RPMI8226 (cell line): ENCODE measurements at regions not wholly inside any gene's neighbourhood (a gene's known extent, or its start where the extent isn't known, plus 50 kb on each side); places are given as distances from the start of the nearest gene placed in this dataset.

Source experiments
- DNase-seq: peaks from one replicate; pipeline ENCODE4 v3.0.0-alpha.2; 2015

- DNase-seq = no peak
These were observed 653.4 kb downstream of the ANXA1 start for GRCh38 chr9:73805111-73805510.

GRCh38 chr9:73805853-73806458, 654.3 kb downstream of the ANXA1 start:
- no peak for DNase-seq

DNA sequence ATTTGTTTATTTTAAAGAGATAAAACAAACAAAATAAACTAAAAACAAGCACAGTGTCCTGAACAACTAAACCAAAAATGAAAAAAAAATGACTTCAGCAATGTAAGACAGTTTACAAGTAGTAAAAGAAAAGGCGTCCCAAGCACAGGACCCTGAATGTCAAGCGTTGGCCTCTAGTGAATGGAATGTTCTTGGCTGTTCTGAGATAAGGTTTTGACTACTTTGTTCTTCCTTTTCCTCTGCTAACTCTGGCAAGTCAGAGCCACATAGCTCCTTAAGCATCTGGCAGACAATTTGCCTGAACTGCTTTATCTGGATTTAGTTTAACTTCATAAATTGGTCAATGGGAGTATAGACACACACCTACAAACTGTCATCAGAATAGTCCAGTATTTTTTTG, 655.2 kb downstream of the ANXA1 start:
- no peak for DNase-seq

- DNase-seq = no peak
These were observed 656.3 kb downstream of the ANXA1 start for GRCh38 chr9:73807952-73808351.

- no peak for DNase-seq
These were observed 659.0 kb downstream of the ANXA1 start for GRCh38 chr9:73810585-73811215.

DNA sequence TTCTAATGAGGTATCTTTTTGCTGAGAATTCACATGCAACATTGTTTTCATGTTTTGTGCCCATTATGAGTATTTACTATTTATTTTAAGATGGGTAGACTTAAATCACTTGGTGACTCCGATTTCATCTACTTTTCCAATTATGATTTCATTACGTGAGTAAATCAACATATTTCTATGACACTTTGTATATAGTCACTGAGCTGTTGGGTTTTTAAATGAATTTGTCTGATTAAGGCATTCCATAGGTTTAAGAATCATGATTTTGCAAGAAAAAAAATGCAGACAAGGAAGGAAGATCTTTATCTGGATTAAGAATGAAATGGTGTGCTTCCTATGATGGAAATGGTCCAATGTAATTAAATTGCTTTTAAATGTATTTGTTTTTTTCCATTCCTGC, 661.9 kb downstream of the ANXA1 start:
- DNase-seq = no peak

DNA sequence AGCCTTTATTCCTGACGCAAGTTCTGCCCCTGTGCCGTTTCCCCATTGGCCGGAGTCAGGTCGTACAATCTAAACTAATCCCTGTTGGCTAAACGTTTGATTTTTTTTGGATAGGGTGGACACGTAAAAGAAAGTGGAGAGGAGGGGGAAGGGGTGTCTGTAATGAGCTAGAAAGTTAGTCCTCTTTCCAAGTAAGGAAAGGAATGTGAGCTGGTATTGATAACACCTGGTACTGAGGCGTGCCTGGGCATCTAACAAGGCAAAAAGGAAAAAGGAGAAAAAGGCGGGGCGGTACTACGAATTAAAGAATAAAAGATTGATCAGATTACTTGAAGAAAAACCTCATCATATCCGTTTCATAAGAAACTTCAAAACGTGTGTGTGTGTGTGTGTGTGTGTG, 665.2 kb downstream of the ANXA1 start:
- DNase-seq = no peak

DNA sequence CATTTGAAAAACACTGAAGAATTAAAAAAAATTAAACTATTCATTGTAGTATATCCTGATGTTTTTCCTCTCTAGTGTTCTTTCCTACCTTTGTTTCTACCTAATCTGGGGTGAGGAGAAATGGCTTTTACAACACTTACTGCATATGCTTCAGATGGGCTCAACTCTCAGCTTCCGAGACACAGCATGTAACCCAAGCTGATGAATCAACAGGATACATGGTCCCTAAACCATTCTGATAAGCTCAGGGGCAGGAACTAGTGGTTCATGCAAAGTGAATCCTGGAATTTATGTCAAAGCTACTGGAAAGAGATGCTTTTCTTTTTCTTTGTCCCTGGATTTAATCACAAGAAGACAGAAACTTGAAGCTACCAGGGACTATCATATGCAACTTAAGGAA, 672.5 kb upstream of the RORB start:
- no peak for DNase-seq

- DNase-seq = no peak
These were observed 658.3 kb upstream of the RORB start for GRCh38 chr9:73838871-73839270.

DNA sequence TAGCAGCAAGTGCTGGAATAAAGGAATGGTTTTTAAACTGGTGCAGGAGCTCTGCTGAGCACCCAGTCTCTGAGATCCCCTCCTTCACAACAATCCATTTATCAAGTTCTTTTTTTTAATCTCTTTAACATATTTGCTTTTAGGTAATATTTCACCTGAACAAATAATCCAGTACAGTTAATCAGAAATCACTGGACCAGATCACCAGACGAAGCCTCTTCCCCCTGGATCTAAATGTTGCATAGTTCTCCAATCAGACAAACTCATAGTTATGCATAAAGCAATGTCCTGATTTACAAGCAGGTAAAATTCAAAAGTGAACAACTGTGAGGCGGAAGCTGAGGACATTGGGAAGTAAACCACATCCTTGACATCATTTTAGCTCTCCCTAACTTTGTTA, 657.7 kb upstream of the RORB start:
- no peak for DNase-seq

- no peak for DNase-seq
These were observed 656.1 kb upstream of the RORB start for GRCh38 chr9:73841018-73841417.

GRCh38 chr9:73844135-73844534, 653.0 kb upstream of the RORB start:
- no peak for DNase-seq

DNA sequence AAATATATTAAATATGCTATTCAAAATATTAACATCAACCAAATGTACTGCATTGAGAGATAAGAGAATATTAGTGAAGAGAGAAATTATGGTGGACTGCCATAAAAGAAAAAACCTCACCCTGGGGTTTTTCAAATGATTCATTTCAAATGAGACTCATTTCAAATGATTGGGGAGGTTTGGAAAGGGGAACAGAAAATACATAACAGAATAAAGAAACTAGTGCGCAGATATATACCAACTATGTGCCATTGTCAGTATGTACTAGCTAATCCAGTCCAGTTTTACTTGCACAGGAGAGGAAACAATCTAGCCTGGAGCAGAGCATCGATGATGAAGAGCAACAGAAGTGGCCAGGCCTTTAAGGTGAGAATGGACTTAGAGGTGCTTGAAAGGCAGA, 651.6 kb upstream of the RORB start:
- no peak for DNase-seq

GRCh38 chr9:73845954-73846690, 651.0 kb upstream of the RORB start:
- no peak for DNase-seq

GRCh38 chr9:73847536-73847935, 649.6 kb upstream of the RORB start:
- no peak for DNase-seq

DNA sequence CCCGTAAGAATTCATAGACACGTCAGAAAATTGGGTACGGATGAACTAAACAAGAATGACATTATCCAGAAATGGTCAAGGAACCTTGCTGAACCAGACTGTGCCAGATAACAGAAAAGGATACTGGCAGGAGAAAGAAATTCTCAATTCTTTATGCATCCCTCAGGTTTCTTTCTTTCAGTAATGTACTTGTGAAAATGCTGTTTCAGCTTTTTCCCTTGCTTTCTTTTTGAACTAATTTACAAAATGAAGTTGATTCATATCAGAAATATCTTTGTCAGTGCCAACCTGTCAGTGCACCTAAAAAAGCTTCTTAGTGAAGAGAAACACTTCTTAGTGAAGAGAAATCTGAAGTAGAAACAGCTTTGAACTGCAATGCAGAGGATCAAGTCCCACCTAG, 643.6 kb upstream of the RORB start:
- DNase-seq = no peak

GRCh38 chr9:73855206-73855605, 641.9 kb upstream of the RORB start:
- DNase-seq = no peak

DNA sequence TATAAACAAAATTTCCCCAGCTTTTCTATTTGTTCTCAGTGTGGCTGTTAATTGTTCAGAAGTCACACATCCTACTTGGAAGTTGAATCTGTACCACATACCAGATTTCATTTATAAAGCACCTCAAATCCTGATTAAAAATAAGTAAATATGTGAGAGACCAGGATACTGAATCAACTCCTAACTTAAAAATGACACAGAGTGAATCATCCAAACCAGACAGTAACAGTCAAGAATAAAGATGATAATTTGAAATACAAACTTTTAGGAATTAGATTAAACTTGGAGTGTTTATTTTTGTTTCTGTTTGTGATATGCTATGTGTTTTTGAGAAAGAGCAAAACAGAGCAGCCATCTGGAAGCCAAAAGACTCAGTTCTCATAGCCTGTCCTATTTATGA, 633.2 kb upstream of the RORB start:
- no peak for DNase-seq

GRCh38 chr9:73866451-73866850, 630.7 kb upstream of the RORB start:
- no peak for DNase-seq

DNA sequence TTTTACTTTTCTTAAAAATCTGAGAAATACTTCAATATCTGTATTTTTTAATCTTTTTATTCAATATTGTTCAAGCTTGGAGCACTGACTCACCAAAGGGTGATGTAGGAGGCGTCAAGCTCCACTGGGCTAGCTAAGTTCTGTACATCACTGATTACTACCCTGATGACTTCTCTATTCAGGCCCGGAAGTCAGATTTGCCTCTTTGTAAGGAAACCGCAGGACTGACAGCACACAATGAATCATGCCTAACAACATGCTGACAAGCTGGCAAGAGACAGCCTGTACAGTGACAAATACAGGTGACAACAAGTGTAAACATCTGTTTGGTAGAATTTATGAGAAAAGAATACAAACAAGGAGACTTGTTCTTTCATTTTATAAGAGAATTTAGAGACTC, 627.9 kb upstream of the RORB start:
- peak; percentile 34 for DNase-seq

DNA sequence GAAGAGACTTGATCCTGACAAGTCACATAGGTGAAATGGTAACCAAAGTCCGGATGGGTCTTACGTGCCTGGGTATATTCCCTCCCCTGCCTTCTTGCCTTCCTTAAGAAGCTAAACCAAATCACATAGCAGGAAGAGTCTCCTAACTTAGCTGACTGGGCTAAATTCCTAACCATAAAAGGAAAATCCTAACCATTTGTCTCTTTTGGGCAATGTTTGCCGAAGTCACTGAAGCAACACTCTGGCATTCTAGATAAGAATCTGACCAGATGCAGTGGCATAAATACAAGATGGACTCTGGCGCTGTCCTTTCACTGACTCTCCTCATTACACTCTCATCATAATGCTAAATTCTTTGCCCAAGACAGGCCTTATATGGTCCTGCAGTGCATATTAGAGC, 625.5 kb upstream of the RORB start:
- no peak for DNase-seq

- no peak for DNase-seq
These were observed 624.4 kb upstream of the RORB start for GRCh38 chr9:73872701-73873100.

DNA sequence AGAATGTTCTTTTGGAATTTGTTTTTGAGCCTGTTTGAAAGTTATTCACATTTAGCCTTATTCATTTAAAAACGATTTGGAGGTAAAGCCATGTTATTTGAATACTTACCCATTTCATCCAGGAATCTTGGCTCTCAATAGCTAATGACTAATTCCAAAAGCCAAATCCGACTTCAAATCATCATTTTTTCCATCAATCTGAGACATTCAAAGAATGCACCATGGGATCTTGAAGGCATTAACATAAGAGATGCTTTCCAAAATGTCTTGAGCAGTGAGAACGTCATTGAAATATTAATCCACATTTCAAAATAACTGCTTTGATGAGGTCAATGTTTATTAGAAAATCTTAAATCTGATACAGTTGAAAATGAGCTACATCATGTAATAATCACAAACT, 617.0 kb upstream of the RORB start:
- no peak for DNase-seq

- no peak for DNase-seq
These were observed 608.1 kb upstream of the RORB start for GRCh38 chr9:73889023-73889422.
